ENCODE measurements at regions not wholly inside any gene's neighbourhood (a gene's known extent, or its start where the extent isn't known, plus 50 kb on each side); places are given as distances from the start of the nearest gene placed in this dataset.

GRCh38 chr5:143962201-143962600, 150.2 kb downstream of the HMHB1 start:
- TF ChIP-seq CTCF (conservative IDR thresholded peaks at IDR 0.05), result no peak
- no peak for TF ChIP-seq EZH2 (IDR thresholded peaks at IDR 0.05; ENCODE audit: low read depth)

Data from PC-9 (cell line).